ENCODE measurements at regions not wholly inside any gene's neighbourhood (a gene's known extent, or its start where the extent isn't known, plus 50 kb on each side); places are given as distances from the start of the nearest gene placed in this dataset.

- TF ChIP-seq, protein P1, sequence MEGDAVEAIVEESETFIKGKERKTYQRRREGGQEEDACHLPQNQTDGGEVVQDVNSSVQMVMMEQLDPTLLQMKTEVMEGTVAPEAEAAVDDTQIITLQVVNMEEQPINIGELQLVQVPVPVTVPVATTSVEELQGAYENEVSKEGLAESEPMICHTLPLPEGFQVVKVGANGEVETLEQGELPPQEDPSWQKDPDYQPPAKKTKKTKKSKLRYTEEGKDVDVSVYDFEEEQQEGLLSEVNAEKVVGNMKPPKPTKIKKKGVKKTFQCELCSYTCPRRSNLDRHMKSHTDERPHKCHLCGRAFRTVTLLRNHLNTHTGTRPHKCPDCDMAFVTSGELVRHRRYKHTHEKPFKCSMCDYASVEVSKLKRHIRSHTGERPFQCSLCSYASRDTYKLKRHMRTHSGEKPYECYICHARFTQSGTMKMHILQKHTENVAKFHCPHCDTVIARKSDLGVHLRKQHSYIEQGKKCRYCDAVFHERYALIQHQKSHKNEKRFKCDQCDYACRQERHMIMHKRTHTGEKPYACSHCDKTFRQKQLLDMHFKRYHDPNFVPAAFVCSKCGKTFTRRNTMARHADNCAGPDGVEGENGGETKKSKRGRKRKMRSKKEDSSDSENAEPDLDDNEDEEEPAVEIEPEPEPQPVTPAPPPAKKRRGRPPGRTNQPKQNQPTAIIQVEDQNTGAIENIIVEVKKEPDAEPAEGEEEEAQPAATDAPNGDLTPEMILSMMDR (IDR thresholded peaks at IDR 0.05; ENCODE audit: poor library complexity, severe bottlenecking): no peak
- TF ChIP-seq EZH2 (IDR thresholded peaks at IDR 0.05; ENCODE audit: borderline replicate concordance, insufficient read depth, low read length, poor library complexity, severe bottlenecking): no peak
- no peak for TF ChIP-seq REST (IDR thresholded peaks at IDR 0.05; ENCODE audit: borderline replicate concordance)
- peak; percentile 44 for TF ChIP-seq POLR2AphosphoS5 (IDR thresholded peaks at IDR 0.05)
- no peak for TF ChIP-seq RAD21 (conservative IDR thresholded peaks at IDR 0.05)
These were observed 1069.1 kb upstream of the SEL1L start for GRCh38 chr14:82602794-82603193.
